ACC112 (cell line): ENCODE measurements at regions not wholly inside any gene's neighbourhood (a gene's known extent, or its start where the extent isn't known, plus 50 kb on each side); places are given as distances from the start of the nearest gene placed in this dataset.
A peak's percentile ranks its signal among the peaks of the same experiment; 100 is the strongest.

Experiments
- H2AFZ ChIP-seq: fragments of 200-600 bp; sonication (generic); one replicate; pipeline ENCODE4 v1.6.0; 2017; ENCODE audit warnings: antibody characterized with exemption, low read length; ENCODE audit not compliant: unreplicated experiment
- H3K27ac ChIP-seq: fragments of 200-600 bp; sonication (generic); 2 replicates; pipeline ENCODE4 v1.5.1; 2014; ENCODE audit warnings: low read depth, mild to moderate bottlenecking, antibody characterized with exemption, low read length, moderate library complexity
- H3K27me3 ChIP-seq: fragments of 200-600 bp; sonication (generic); 2 replicates; pipeline ENCODE4 v1.6.1; 2014; ENCODE audit warnings: mild to moderate bottlenecking, antibody characterized with exemption, low read length, moderate library complexity, mixed read lengths; ENCODE audit not compliant: insufficient read depth
- H3K36me3 ChIP-seq: fragments of 200-600 bp; sonication (generic); 2 replicates; pipeline ENCODE4 v1.6.1; 2016; ENCODE audit warnings: mild to moderate bottlenecking, antibody characterized with exemption, low read length, moderate library complexity, mixed read lengths; ENCODE audit not compliant: insufficient read depth
- H3K4me1 ChIP-seq: fragments of 200-600 bp; sonication (generic); one replicate; pipeline ENCODE4 v1.6.1; 2016; ENCODE audit warnings: low read length, mixed read lengths; ENCODE audit not compliant: insufficient read depth, unreplicated experiment, control insufficient read depth
- H3K4me3 ChIP-seq: fragments of 200-600 bp; sonication (generic); 2 replicates; pipeline ENCODE4 v1.5.1; 2014; ENCODE audit warnings: mild to moderate bottlenecking, low read depth, low read length
- H3K79me2 ChIP-seq: fragments of 200-600 bp; sonication (generic); one replicate; pipeline ENCODE4 v1.6.0; 2016; ENCODE audit warnings: low read length; ENCODE audit not compliant: control insufficient read depth, unreplicated experiment, insufficient read depth

- H3K36me3 ChIP-seq, result no peaks in the 10 kb centered on the region
- no peak overlapping the region for H3K27ac ChIP-seq
- H3K4me3 ChIP-seq, result no peak overlapping the region
- H2AFZ ChIP-seq, result no peak overlapping the region
- no peaks in the 10 kb centered on the region for H3K4me1 ChIP-seq
- peaks cover 64% of the 10 kb centered on the region for H3K27me3 ChIP-seq
- H3K79me2 ChIP-seq, result no peaks in the 10 kb centered on the region
Observed at GRCh38 chr11:122523846-122524805, 131.4 kb upstream of the UBASH3B start.

GRCh38 chr11:122521626-122522025, 133.9 kb upstream of the UBASH3B start:
- Histone ChIP-seq H3K27ac (no peak overlapping the region), H2AFZ (no peak overlapping the region), H3K79me2 (no peaks in the 10 kb centered on the region), H3K4me1 (no peaks in the 10 kb centered on the region), H3K27me3 (peaks cover 55% of the 10 kb centered on the region), H3K4me3 (no peak overlapping the region), H3K36me3 (no peaks in the 10 kb centered on the region)

- H3K36me3 ChIP-seq, result no peaks in the 10 kb centered on the region
- H3K27me3 ChIP-seq, result peaks cover 74% of the 10 kb centered on the region
- no peak overlapping the region for H3K27ac ChIP-seq
- no peak overlapping the region for H2AFZ ChIP-seq
- H3K4me1 ChIP-seq, result no peaks in the 10 kb centered on the region
- H3K4me3 ChIP-seq, result no peak overlapping the region
- H3K79me2 ChIP-seq, result no peaks in the 10 kb centered on the region
Observed at GRCh38 chr11:122517403-122518379, 137.8 kb upstream of the UBASH3B start.

- H3K27me3 ChIP-seq, result peaks cover 72% of the 10 kb centered on the region
- no peaks in the 10 kb centered on the region for H3K36me3 ChIP-seq
- H3K27ac ChIP-seq, result no peak overlapping the region
- no peaks in the 10 kb centered on the region for H3K4me1 ChIP-seq
- no peak overlapping the region for H2AFZ ChIP-seq
- H3K4me3 ChIP-seq, result no peak overlapping the region
- no peaks in the 10 kb centered on the region for H3K79me2 ChIP-seq
Observed at GRCh38 chr11:122516686-122517085, 138.8 kb upstream of the UBASH3B start.

GRCh38 chr11:122513997-122514396, 141.5 kb upstream of the UBASH3B start:
- H2AFZ ChIP-seq, result no peak overlapping the region
- H3K36me3 ChIP-seq, result no peaks in the 10 kb centered on the region
- H3K79me2 ChIP-seq, result no peaks in the 10 kb centered on the region
- H3K4me3 ChIP-seq, result no peak overlapping the region
- no peaks in the 10 kb centered on the region for H3K4me1 ChIP-seq
- H3K27ac ChIP-seq, result no peak overlapping the region
- peaks cover 55% of the 10 kb centered on the region for H3K27me3 ChIP-seq

GRCh38 chr11:122513328-122513727, 142.2 kb upstream of the UBASH3B start:
- Histone ChIP-seq H3K36me3 (no peaks in the 10 kb centered on the region), H2AFZ (no peak overlapping the region), H3K27ac (no peak overlapping the region), H3K79me2 (no peaks in the 10 kb centered on the region), H3K4me3 (no peak overlapping the region), H3K27me3 (peaks cover 51% of the 10 kb centered on the region), H3K4me1 (no peaks in the 10 kb centered on the region)

GRCh38 chr11:122512688-122513087, 142.8 kb upstream of the UBASH3B start:
- no peaks in the 10 kb centered on the region for H3K36me3 ChIP-seq
- H3K27me3 ChIP-seq, result peaks cover 51% of the 10 kb centered on the region
- no peak overlapping the region for H2AFZ ChIP-seq
- no peaks in the 10 kb centered on the region for H3K79me2 ChIP-seq
- no peak overlapping the region for H3K4me3 ChIP-seq
- H3K4me1 ChIP-seq, result no peaks in the 10 kb centered on the region
- no peak overlapping the region for H3K27ac ChIP-seq

GRCh38 chr11:122509899-122510298, 145.6 kb upstream of the UBASH3B start:
- no peak overlapping the region for H2AFZ ChIP-seq
- no peaks in the 10 kb centered on the region for H3K36me3 ChIP-seq
- peaks cover 8% of the 10 kb centered on the region for H3K4me1 ChIP-seq
- no peak overlapping the region for H3K27ac ChIP-seq
- H3K4me3 ChIP-seq, result no peak overlapping the region
- peaks cover 28% of the 10 kb centered on the region for H3K27me3 ChIP-seq
- H3K79me2 ChIP-seq, result no peaks in the 10 kb centered on the region

GRCh38 chr11:122509091-122509490, 146.4 kb upstream of the UBASH3B start:
- Histone ChIP-seq H3K4me1 (peaks cover 8% of the 10 kb centered on the region), H3K27me3 (peaks cover 20% of the 10 kb centered on the region), H2AFZ (no peak overlapping the region), H3K27ac (no peak overlapping the region), H3K36me3 (no peaks in the 10 kb centered on the region), H3K4me3 (no peak overlapping the region), H3K79me2 (no peaks in the 10 kb centered on the region)

GRCh38 chr11:122505304-122506006, 150.1 kb upstream of the UBASH3B start:
- no peaks in the 10 kb centered on the region for H3K36me3 ChIP-seq
- no peaks in the 10 kb centered on the region for H3K79me2 ChIP-seq
- H3K4me3 ChIP-seq, result no peak overlapping the region
- peaks cover 8% of the 10 kb centered on the region for H3K4me1 ChIP-seq
- H3K27ac ChIP-seq, result peak overlapping the region; percentile 43
- H3K27me3 ChIP-seq, result peaks cover 9% of the 10 kb centered on the region
- H2AFZ ChIP-seq, result peak overlapping the region; percentile 75
